Stomach (tissue), 4 donors: ENCODE measurements at regions not wholly inside any gene's neighbourhood (a gene's known extent, or its start where the extent isn't known, plus 50 kb on each side); places are given as distances from the start of the nearest gene placed in this dataset.

Experiments
- POLR2A ChIP-seq, 4 donors: fragments of 450-650 bp; IDR thresholded peaks; one replicate each; pipeline ENCODE4 v1.6.1; 2016; ENCODE audit warnings: antibody characterized with exemption in 4 of 4, control low read depth in 2 of 4, mild to moderate bottlenecking in 1 of 4, moderate library complexity in 1 of 4
- POLR2AphosphoS5 ChIP-seq, 3 donors: sonication (generic); formaldehyde crosslinking; IDR thresholded peaks; one replicate each; pipeline ENCODE4 v1.6.1; 2016; ENCODE audit warnings: antibody characterized with exemption in 3 of 3
- TF ChIP-seq, protein P1 (sequence below), 7 experiments: fragments of 450-650 bp in 4 of 7; fragments of 200-600 bp in 3 of 7; sonication (generic) in 3 of 7; IDR thresholded peaks; one replicate each; pipeline ENCODE4 v1.5.1; 2016 to 2019; ENCODE audit warnings: antibody characterized with exemption in 7 of 7, control low read depth in 2 of 7, mild to moderate bottlenecking in 1 of 7

DNA sequence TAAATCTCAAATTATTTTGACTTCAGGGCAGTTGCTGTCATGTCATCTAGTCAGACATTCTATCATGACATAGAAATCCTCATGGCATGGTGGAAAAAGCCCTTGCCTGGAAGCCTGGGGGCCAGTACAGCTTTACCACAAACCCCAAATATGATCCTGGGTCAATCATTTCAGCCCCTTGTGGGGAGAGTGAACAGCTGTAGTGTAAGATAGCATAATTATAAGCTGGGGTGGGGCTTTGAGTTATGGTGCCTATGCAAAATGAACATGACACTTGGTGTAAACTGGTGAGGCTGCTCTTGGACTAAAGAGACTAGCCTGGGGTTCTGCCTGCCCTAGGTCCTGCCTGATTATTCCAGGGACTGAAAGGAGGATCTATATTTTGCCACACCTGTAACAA is 207.7 kb upstream of the DDHD1 start:
- TF ChIP-seq, protein P1, sequence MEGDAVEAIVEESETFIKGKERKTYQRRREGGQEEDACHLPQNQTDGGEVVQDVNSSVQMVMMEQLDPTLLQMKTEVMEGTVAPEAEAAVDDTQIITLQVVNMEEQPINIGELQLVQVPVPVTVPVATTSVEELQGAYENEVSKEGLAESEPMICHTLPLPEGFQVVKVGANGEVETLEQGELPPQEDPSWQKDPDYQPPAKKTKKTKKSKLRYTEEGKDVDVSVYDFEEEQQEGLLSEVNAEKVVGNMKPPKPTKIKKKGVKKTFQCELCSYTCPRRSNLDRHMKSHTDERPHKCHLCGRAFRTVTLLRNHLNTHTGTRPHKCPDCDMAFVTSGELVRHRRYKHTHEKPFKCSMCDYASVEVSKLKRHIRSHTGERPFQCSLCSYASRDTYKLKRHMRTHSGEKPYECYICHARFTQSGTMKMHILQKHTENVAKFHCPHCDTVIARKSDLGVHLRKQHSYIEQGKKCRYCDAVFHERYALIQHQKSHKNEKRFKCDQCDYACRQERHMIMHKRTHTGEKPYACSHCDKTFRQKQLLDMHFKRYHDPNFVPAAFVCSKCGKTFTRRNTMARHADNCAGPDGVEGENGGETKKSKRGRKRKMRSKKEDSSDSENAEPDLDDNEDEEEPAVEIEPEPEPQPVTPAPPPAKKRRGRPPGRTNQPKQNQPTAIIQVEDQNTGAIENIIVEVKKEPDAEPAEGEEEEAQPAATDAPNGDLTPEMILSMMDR (IDR thresholded peaks at IDR 0.05), result no peak
- TF ChIP-seq POLR2AphosphoS5 (IDR thresholded peaks at IDR 0.05) (no peak), POLR2A (IDR thresholded peaks at IDR 0.05) (no peak)
